K562 (cell line): ENCODE measurements at regions not wholly inside any gene's neighbourhood (a gene's known extent, or its start where the extent isn't known, plus 50 kb on each side); places are given as distances from the start of the nearest gene placed in this dataset.

Experiments used
- DMBX1 ChIP-seq: fragments of 250-450 bp; sonication (Bioruptor Pico); IDR thresholded peaks from 2 replicates; pipeline ENCODE4 v1.8.0; 2022; ENCODE audit warnings: inconsistent platforms, mild to moderate bottlenecking, moderate library complexity, borderline replicate concordance
- ERF ChIP-seq: fragments of 450-650 bp; formaldehyde crosslinking; IDR thresholded peaks from 2 replicates; pipeline ENCODE4 v1.4.0; 2020; ENCODE audit warnings: mild to moderate bottlenecking, mixed read lengths
- HDAC6 ChIP-seq: IDR thresholded peaks from 2 replicates; pipeline ENCODE4 v1.6.1; 2012; ENCODE audit warnings: low read depth, mild to moderate bottlenecking, control low read depth, inconsistent platforms, low read length, moderate library complexity
- HDGF ChIP-seq: fragments of 450-650 bp; IDR thresholded peaks from 2 replicates; pipeline ENCODE4 v1.6.1; 2016
- MECOM ChIP-seq: fragments of 250-450 bp; sonication (Bioruptor Pico); IDR thresholded peaks from 2 replicates; pipeline ENCODE4 v1.8.0; 2022; ENCODE audit warnings: inconsistent platforms
- MGA ChIP-seq: fragments of 450-650 bp; IDR thresholded peaks from 2 replicates; pipeline ENCODE4 v1.6.1; 2016; ENCODE audit warnings: mild to moderate bottlenecking, moderate library complexity
- SMAD3 ChIP-seq: fragments of 450-650 bp; formaldehyde crosslinking; conservative IDR thresholded peaks from 2 replicates; pipeline ENCODE4 v1.4.0; 2020; ENCODE audit warnings: mild to moderate bottlenecking
- TCFL5 ChIP-seq: fragments of 250-450 bp; sonication (Bioruptor Pico); conservative IDR thresholded peaks from 2 replicates; pipeline ENCODE4 v1.6.1; 2021; ENCODE audit warnings: mild to moderate bottlenecking, moderate library complexity, matching md5 sums
- ZNF592 ChIP-seq: fragments of 450-650 bp; IDR thresholded peaks from 2 replicates; pipeline ENCODE4 v1.6.1; 2017; ENCODE audit warnings: antibody characterized with exemption, mild to moderate bottlenecking
- TF ChIP-seq, protein P1 (sequence below): sonication (generic); formaldehyde crosslinking; IDR thresholded peaks from 2 replicates; pipeline ENCODE4 v1.4.0; 2020; ENCODE audit warnings: mild to moderate bottlenecking, missing genetic modification reagents

DNA sequence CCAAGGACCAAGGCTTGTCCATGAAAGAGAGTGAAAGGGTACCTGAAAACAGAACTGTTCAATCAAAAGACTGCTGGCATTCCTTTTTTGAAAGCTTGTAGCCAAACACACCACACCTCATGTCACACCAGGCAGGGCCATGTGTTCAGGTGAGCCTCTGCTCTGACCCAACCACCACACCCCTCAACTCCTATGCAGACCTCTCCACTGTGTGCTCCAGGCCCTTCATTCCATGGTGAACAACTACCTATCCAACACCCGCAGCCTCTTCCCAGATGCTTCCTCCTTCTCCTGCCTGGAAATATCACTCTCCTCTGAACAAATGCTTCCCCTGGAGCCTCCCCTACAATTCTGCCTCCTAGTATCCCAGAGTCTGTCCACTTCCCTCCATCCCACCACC, 166.6 kb downstream of the AVL9 start (continued):
- TF ChIP-seq ZNF592 (peak; percentile 49), SMAD3 (CRISPR knock-in tag) (peak; percentile 19; the same call in 1 of the 2 replicates), TCFL5 (CRISPR knock-in tag) (no peak), HDGF (0 out of 2 replicates have a peak, but pooled peaks have one; percentile 47), MGA (peak; percentile 92), ERF (CRISPR knock-in tag) (0 out of 2 replicates have a peak, but pooled peaks have one; percentile 31), HDAC6 (no peak), MECOM (CRISPR knock-in tag) (no peak), DMBX1 (CRISPR knock-in tag) (peak; percentile 84)
- TF ChIP-seq, protein P1, sequence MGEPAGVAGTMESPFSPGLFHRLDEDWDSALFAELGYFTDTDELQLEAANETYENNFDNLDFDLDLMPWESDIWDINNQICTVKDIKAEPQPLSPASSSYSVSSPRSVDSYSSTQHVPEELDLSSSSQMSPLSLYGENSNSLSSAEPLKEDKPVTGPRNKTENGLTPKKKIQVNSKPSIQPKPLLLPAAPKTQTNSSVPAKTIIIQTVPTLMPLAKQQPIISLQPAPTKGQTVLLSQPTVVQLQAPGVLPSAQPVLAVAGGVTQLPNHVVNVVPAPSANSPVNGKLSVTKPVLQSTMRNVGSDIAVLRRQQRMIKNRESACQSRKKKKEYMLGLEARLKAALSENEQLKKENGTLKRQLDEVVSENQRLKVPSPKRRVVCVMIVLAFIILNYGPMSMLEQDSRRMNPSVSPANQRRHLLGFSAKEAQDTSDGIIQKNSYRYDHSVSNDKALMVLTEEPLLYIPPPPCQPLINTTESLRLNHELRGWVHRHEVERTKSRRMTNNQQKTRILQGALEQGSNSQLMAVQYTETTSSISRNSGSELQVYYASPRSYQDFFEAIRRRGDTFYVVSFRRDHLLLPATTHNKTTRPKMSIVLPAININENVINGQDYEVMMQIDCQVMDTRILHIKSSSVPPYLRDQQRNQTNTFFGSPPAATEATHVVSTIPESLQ (CRISPR knock-in tag), result no peak
